GM12891 (cell line): ENCODE measurements at regions not wholly inside any gene's neighbourhood (a gene's known extent, or its start where the extent isn't known, plus 50 kb on each side); places are given as distances from the start of the nearest gene placed in this dataset.

Experiments used
- PAX5 ChIP-seq: IDR thresholded peaks from 2 replicates; pipeline ENCODE4 v1.6.1; 2011; ENCODE audit warnings: low read length, moderate library complexity, mild to moderate bottlenecking; ENCODE audit not compliant: insufficient read depth, severe bottlenecking
- POLR2A ChIP-seq: IDR thresholded peaks from 2 replicates; pipeline ENCODE4 v1.6.1; 2011; ENCODE audit warnings: low read depth, low read length, control low read depth
- POLR2AphosphoS5 ChIP-seq: IDR thresholded peaks from 2 replicates; pipeline ENCODE4 v1.6.1; 2011; ENCODE audit warnings: low read depth, low read length, control low read depth
- POU2F2 ChIP-seq: IDR thresholded peaks from 2 replicates; pipeline ENCODE4 v1.6.1; 2011; ENCODE audit warnings: low read depth, mild to moderate bottlenecking, control low read depth, low read length, moderate library complexity
- SPI1 ChIP-seq: IDR thresholded peaks from 2 replicates; pipeline ENCODE4 v1.6.1; 2011; ENCODE audit warnings: low read depth, low read length, control low read depth
- TAF1 ChIP-seq: IDR thresholded peaks from 2 replicates; pipeline ENCODE4 v1.6.1; 2011; ENCODE audit warnings: low read depth, low read length, control low read depth

DNA sequence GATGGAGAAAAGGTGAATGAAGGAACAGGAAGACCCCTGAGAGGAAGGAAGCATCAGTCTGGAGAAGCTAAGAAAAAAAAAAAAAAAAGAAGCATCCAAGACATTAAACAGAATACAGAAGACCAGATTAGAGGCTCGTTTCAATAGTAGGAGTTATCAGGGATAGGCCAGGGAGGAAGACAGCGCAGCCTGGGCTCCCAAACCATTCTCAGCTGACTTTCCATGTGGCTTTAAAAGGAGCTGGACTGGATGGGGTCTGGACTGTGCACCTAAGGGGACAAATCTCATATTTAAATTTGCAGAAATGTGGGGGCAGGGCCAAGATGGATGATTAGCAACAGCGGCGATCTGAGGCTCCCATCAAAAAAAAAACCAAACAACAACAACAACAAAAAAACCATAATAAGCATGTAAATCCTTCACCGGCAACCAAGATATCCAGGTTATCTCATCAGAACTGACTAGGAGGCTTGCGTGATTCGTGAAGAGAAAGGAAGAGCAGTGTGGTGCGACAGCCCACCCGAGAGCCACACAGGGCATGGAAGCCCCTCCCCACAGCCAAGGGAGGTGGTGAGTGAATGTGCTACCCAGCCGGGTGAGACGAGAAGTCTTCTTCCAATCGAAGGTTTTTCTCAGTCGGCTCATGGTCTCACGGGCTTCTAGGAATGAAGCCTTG lies 114.9 kb upstream of the ADAMTS16 start:
- TF ChIP-seq POLR2AphosphoS5, result no peak
- no peak for TF ChIP-seq POLR2A
- no peak for TF ChIP-seq POU2F2
- no peak for TF ChIP-seq TAF1
- no peak for TF ChIP-seq SPI1
- TF ChIP-seq PAX5, result no peak
